ENCODE measurements at regions not wholly inside any gene's neighbourhood (a gene's known extent, or its start where the extent isn't known, plus 50 kb on each side); places are given as distances from the start of the nearest gene placed in this dataset.
A peak's percentile ranks its signal among the peaks of the same experiment; 100 is the strongest.

GRCh38 chr21:28639737-28640136 lies 352.9 kb downstream of the LTN1 start:
- DNase-seq, result peak; percentile 71

GRCh38 chr21:28636752-28637691 lies 355.7 kb downstream of the LTN1 start:
- H3K36me3 ChIP-seq (ENCODE audit: low read depth), result no peaks in the 10 kb centered on the region
- H3K4me3 ChIP-seq, result no peak overlapping the region
- no peaks in the 10 kb centered on the region for H3K9me2 ChIP-seq (ENCODE audit: insufficient read depth)
- 63 to 70% methylated on average over 9 of the region's 9 CpGs for WGBS, 2 experiments (ENCODE audit: low coverage in 1 of 2, low lambda C conversion rate in 2 of 2, missing lambda C conversion rate in 2 of 2)
- DNase-seq, result peak; percentile 81
- H3K79me2 ChIP-seq (ENCODE audit: insufficient read depth), result no peaks in the 10 kb centered on the region
- in situ Hi-C loops (cut with MboI), result no loop called here
- no peaks in the 10 kb centered on the region for H4K20me1 ChIP-seq (ENCODE audit: insufficient read depth)
- no peaks in the 10 kb centered on the region for H3K9me3 ChIP-seq (ENCODE audit: low read depth)
- peaks cover 64% of the 10 kb centered on the region for H3F3A ChIP-seq (ENCODE audit: insufficient read depth)
- peak overlapping the region; percentile 20 for H3K4me2 ChIP-seq (ENCODE audit: unreplicated experiment)
- TF ChIP-seq EZH2 (IDR thresholded peaks at IDR 0.05; ENCODE audit: insufficient read depth, poor library complexity, severe bottlenecking) (no peak), EZH2phosphoT487 (IDR thresholded peaks at IDR 0.05; ENCODE audit: insufficient read depth, low read depth) (peak; percentile 91; the same call in 1 of the 2 replicates)
- H3K27ac ChIP-seq, result peak overlapping the region; percentile 85
- peak overlapping the region; percentile 40; the same call in 1 of the 2 replicates for H3K9ac ChIP-seq
- no peak overlapping the region for H2AFZ ChIP-seq
- H3K27me3 ChIP-seq (replicated peaks; ENCODE audit: insufficient read depth), result no peaks in the 10 kb centered on the region
- H3K4me1 ChIP-seq (ENCODE audit: insufficient read depth), result peaks cover 73% of the 10 kb centered on the region

More at GRCh38 chr21:28639737-28640136, 352.9 kb downstream of the LTN1 start:
- no peaks in the 10 kb centered on the region for H3K9me2 ChIP-seq (ENCODE audit: insufficient read depth)
- H3K36me3 ChIP-seq (ENCODE audit: low read depth), result no peaks in the 10 kb centered on the region
- in situ Hi-C loops (cut with MboI), result no loop called here
- peaks cover 53% of the 10 kb centered on the region for H3K4me1 ChIP-seq (ENCODE audit: insufficient read depth)
- peaks cover 37% of the 10 kb centered on the region for H3F3A ChIP-seq (ENCODE audit: insufficient read depth)
- peak overlapping the region; percentile 36 for H2AFZ ChIP-seq
- H3K27ac ChIP-seq, result peak overlapping the region; percentile 20; the same call in 1 of the 2 replicates
- H3K4me2 ChIP-seq (ENCODE audit: unreplicated experiment), result peak overlapping the region; percentile 8
- 44 to 55% methylated on average over 1 of the region's 1 CpG for WGBS, 2 experiments (ENCODE audit: low coverage in 1 of 2, low lambda C conversion rate in 2 of 2, missing lambda C conversion rate in 2 of 2)
- H4K20me1 ChIP-seq (ENCODE audit: insufficient read depth), result no peaks in the 10 kb centered on the region
- H3K9me3 ChIP-seq (ENCODE audit: low read depth), result no peaks in the 10 kb centered on the region
- H3K27me3 ChIP-seq (replicated peaks; ENCODE audit: insufficient read depth), result no peaks in the 10 kb centered on the region
- no peak overlapping the region for H3K4me3 ChIP-seq
- TF ChIP-seq EZH2phosphoT487 (IDR thresholded peaks at IDR 0.05; ENCODE audit: insufficient read depth, low read depth), result no peak
- no peak for TF ChIP-seq EZH2 (IDR thresholded peaks at IDR 0.05; ENCODE audit: insufficient read depth, poor library complexity, severe bottlenecking)
- no peaks in the 10 kb centered on the region for H3K79me2 ChIP-seq (ENCODE audit: insufficient read depth)
- no peak overlapping the region for H3K9ac ChIP-seq

GRCh38 chr21:28635541-28635940 lies 357.1 kb downstream of the LTN1 start:
- Histone ChIP-seq H3K9ac (no peak overlapping the region), H3K27ac (peak overlapping the region; percentile 85), H3K4me3 (no peak overlapping the region), H3K4me2 (ENCODE audit: unreplicated experiment) (no peak overlapping the region), H3K79me2 (ENCODE audit: insufficient read depth) (no peaks in the 10 kb centered on the region), H2AFZ (no peak overlapping the region), H3K27me3 (replicated peaks; ENCODE audit: insufficient read depth) (no peaks in the 10 kb centered on the region), H3F3A (ENCODE audit: insufficient read depth) (peaks cover 75% of the 10 kb centered on the region), H3K36me3 (ENCODE audit: low read depth) (no peaks in the 10 kb centered on the region), H4K20me1 (ENCODE audit: insufficient read depth) (no peaks in the 10 kb centered on the region), H3K9me2 (ENCODE audit: insufficient read depth) (no peaks in the 10 kb centered on the region), H3K9me3 (ENCODE audit: low read depth) (no peaks in the 10 kb centered on the region), H3K4me1 (ENCODE audit: insufficient read depth) (peaks cover 83% of the 10 kb centered on the region)
- in situ Hi-C loops (cut with MboI), result no loop called here
- TF ChIP-seq EZH2 (IDR thresholded peaks at IDR 0.05; ENCODE audit: insufficient read depth, poor library complexity, severe bottlenecking) (no peak), EZH2phosphoT487 (IDR thresholded peaks at IDR 0.05; ENCODE audit: insufficient read depth, low read depth) (no peak)
- 93 to 100% methylated on average over 1 of the region's 1 CpG for WGBS, 2 experiments (ENCODE audit: low coverage in 1 of 2, low lambda C conversion rate in 2 of 2, missing lambda C conversion rate in 2 of 2)
- DNase-seq, result no peak

GRCh38 chr21:28633839-28634555 lies 358.7 kb downstream of the LTN1 start:
- Histone ChIP-seq H3K9me2 (ENCODE audit: insufficient read depth) (no peaks in the 10 kb centered on the region), H3K27ac (peak overlapping the region; percentile 85), H3K4me2 (ENCODE audit: unreplicated experiment) (peak overlapping the region; percentile 79), H3F3A (ENCODE audit: insufficient read depth) (peaks cover 66% of the 10 kb centered on the region), H4K20me1 (ENCODE audit: insufficient read depth) (no peaks in the 10 kb centered on the region), H3K36me3 (ENCODE audit: low read depth) (no peaks in the 10 kb centered on the region), H3K9me3 (ENCODE audit: low read depth) (no peaks in the 10 kb centered on the region), H3K9ac (peak overlapping the region; percentile 45), H3K4me3 (no peak overlapping the region), H3K4me1 (ENCODE audit: insufficient read depth) (peaks cover 71% of the 10 kb centered on the region), H3K27me3 (replicated peaks; ENCODE audit: insufficient read depth) (no peaks in the 10 kb centered on the region), H3K79me2 (ENCODE audit: insufficient read depth) (no peaks in the 10 kb centered on the region), H2AFZ (0 out of 2 replicates have a peak overlapping the region, but pooled peaks have one; percentile 18)
- TF ChIP-seq EZH2phosphoT487 (IDR thresholded peaks at IDR 0.05; ENCODE audit: insufficient read depth, low read depth), result no peak
- no peak for TF ChIP-seq EZH2 (IDR thresholded peaks at IDR 0.05; ENCODE audit: insufficient read depth, poor library complexity, severe bottlenecking)
- peak; percentile 93 for DNase-seq
- 25 to 27% methylated on average over 12 of the region's 12 CpGs for WGBS, 2 experiments (ENCODE audit: low coverage in 1 of 2, low lambda C conversion rate in 2 of 2, missing lambda C conversion rate in 2 of 2)
- in situ Hi-C loops (cut with MboI), result no loop called here

Data from GM23248 (cell line).